Thyroid gland (tissue), 4 donors: ENCODE measurements at regions not wholly inside any gene's neighbourhood (a gene's known extent, or its start where the extent isn't known, plus 50 kb on each side); places are given as distances from the start of the nearest gene placed in this dataset.

ENCODE experiments used
- DNase-seq, 2 donors: peaks; one replicate each; pipeline ENCODE4 v3.0.0-alpha.2; 2019
- H3K27ac ChIP-seq, 3 donors: fragments of 200-600 bp; sonication (generic); 1 replicate in 2 of 3; 2 replicates in 1 of 3; pipeline ENCODE4 v1.5.1; 2016 to 2019; ENCODE audit warnings: mild to moderate bottlenecking in 1 of 3, moderate library complexity in 1 of 3
- H3K27me3 ChIP-seq: fragments of 200-600 bp; sonication (generic); one replicate; pipeline ENCODE4 v1.5.1; 2019
- H3K36me3 ChIP-seq, 2 donors: fragments of 200-600 bp; sonication (generic); one replicate each; pipeline ENCODE4 v1.5.1; 2016 to 2019
- H3K4me1 ChIP-seq, 2 donors: fragments of 200-600 bp; sonication (generic); one replicate each; pipeline ENCODE4 v1.5.1; 2017 to 2019
- H3K4me3 ChIP-seq, 3 donors: fragments of 200-600 bp; sonication (generic); replicated peaks in 1 of 3; 1 replicate in 2 of 3; 2 replicates in 1 of 3; pipeline ENCODE4 v1.5.1; 2016; ENCODE audit warnings: mild to moderate bottlenecking in 1 of 3
- H3K9me3 ChIP-seq: fragments of 200-600 bp; sonication (generic); one replicate; pipeline ENCODE4 v1.5.1; 2017
- CTCF ChIP-seq, 6 experiments: fragments of 200-600 bp in 3 of 6; fragments of 450-650 bp in 3 of 6; sonication (generic) in 3 of 6; IDR thresholded peaks; one replicate each; pipeline ENCODE4 v1.5.1; 2016 to 2019; ENCODE audit warnings: antibody characterized with exemption in 6 of 6, mild to moderate bottlenecking in 2 of 6, inconsistent platforms in 1 of 6, moderate library complexity in 1 of 6
- POLR2A ChIP-seq, 2 donors: fragments of 450-650 bp; IDR thresholded peaks; one replicate each; pipeline ENCODE4 v1.6.1; 2017; ENCODE audit warnings: antibody characterized with exemption in 2 of 2, mild to moderate bottlenecking in 2 of 2, moderate library complexity in 1 of 2
- WGBS, 2 donors: methylation state at CpG; one replicate each; pipeline ENCODE4 v1.1.5; 2017; 5-methylcytosine and 5-hydroxymethylcytosine counted together
- intact Hi-C: fragments of 100-400 bp; cut with DNase I; formaldehyde crosslinking; loops from one replicate; pipeline ENCODE4 v1.15.1; 2023

GRCh38 chr13:37216331-37216730, 110.9 kb upstream of the CSNK1A1L start:
- WGBS, 2 donors: 79 to 87% methylated on average over 1 of the region's 1 CpG
- no peaks in the 10 kb centered on the region for H3K4me1 ChIP-seq
- no peak overlapping the region for H3K4me3 ChIP-seq
- intact Hi-C loops: no loop called here
- H3K27me3 ChIP-seq: no peaks in the 10 kb centered on the region
- H3K9me3 ChIP-seq: no peaks in the 10 kb centered on the region
- no peak overlapping the region for H3K27ac ChIP-seq
- no peak for DNase-seq
- H3K36me3 ChIP-seq: no peaks in the 10 kb centered on the region
- TF ChIP-seq CTCF (IDR thresholded peaks at IDR 0.05) (no peak), POLR2A (IDR thresholded peaks at IDR 0.05) (no peak)

GRCh38 chr13:37212826-37213225, 107.4 kb upstream of the CSNK1A1L start:
- intact Hi-C loops: no loop called here
- Histone ChIP-seq H3K36me3 (no peaks in the 10 kb centered on the region), H3K4me1 (no peaks in the 10 kb centered on the region), H3K4me3 (no peak overlapping the region), H3K9me3 (no peaks in the 10 kb centered on the region), H3K27me3 (no peaks in the 10 kb centered on the region), H3K27ac (no peak overlapping the region)
- WGBS, 2 donors: 65 to 66% methylated on average over 2 of the region's 2 CpGs
- DNase-seq: no peak
- TF ChIP-seq CTCF (IDR thresholded peaks at IDR 0.05): no peak
- no peak for TF ChIP-seq POLR2A (IDR thresholded peaks at IDR 0.05)

GRCh38 chr13:37211487-37211886, 106.0 kb upstream of the CSNK1A1L start:
- intact Hi-C loops: no loop called here
- Histone ChIP-seq H3K4me3 (no peak overlapping the region), H3K27ac (no peak overlapping the region), H3K9me3 (no peaks in the 10 kb centered on the region), H3K27me3 (no peaks in the 10 kb centered on the region), H3K4me1 (no peaks in the 10 kb centered on the region), H3K36me3 (no peaks in the 10 kb centered on the region)
- TF ChIP-seq POLR2A (IDR thresholded peaks at IDR 0.05) (no peak), CTCF (IDR thresholded peaks at IDR 0.05) (no peak)
- WGBS, 2 donors: 79% methylated on average over 7 of the region's 7 CpGs
- DNase-seq: no peak

GRCh38 chr13:37209621-37210580, 104.4 kb upstream of the CSNK1A1L start:
- H3K27me3 ChIP-seq: no peaks in the 10 kb centered on the region
- no peak overlapping the region for H3K4me3 ChIP-seq
- no peak for TF ChIP-seq POLR2A (IDR thresholded peaks at IDR 0.05)
- no peak for TF ChIP-seq CTCF (IDR thresholded peaks at IDR 0.05)
- no peaks in the 10 kb centered on the region for H3K36me3 ChIP-seq
- intact Hi-C loops: no loop called here
- no peaks in the 10 kb centered on the region for H3K4me1 ChIP-seq
- no peak for DNase-seq
- H3K9me3 ChIP-seq: no peaks in the 10 kb centered on the region
- H3K27ac ChIP-seq: no peak overlapping the region
- WGBS, 2 donors: 84 to 85% methylated on average over 4 of the region's 4 CpGs

- H3K4me1 ChIP-seq: no peaks in the 10 kb centered on the region
- intact Hi-C loops: no loop called here
- H3K9me3 ChIP-seq: no peaks in the 10 kb centered on the region
- DNase-seq: no peak
- H3K27me3 ChIP-seq: no peaks in the 10 kb centered on the region
- no peaks in the 10 kb centered on the region for H3K36me3 ChIP-seq
- WGBS, 2 donors: 58 to 61% methylated on average over 4 of the region's 4 CpGs
- no peak overlapping the region for H3K4me3 ChIP-seq
- TF ChIP-seq POLR2A (IDR thresholded peaks at IDR 0.05): no peak
- TF ChIP-seq CTCF (IDR thresholded peaks at IDR 0.05): no peak
- no peak overlapping the region for H3K27ac ChIP-seq
Observed at GRCh38 chr13:37207691-37208451, 102.4 kb upstream of the CSNK1A1L start.
